BE2C (cell line): ENCODE measurements at regions not wholly inside any gene's neighbourhood (a gene's known extent, or its start where the extent isn't known, plus 50 kb on each side); places are given as distances from the start of the nearest gene placed in this dataset.

Experiments used
- DNase-seq: peaks from one replicate; pipeline ENCODE4 v3.0.0-alpha.2; 2020
- H3K27me3 ChIP-seq: fragments of 250-450 bp; sonication (Bioruptor Pico); 2 replicates; pipeline ENCODE4 v1.5.1; 2020; ENCODE audit warnings: mild to moderate bottlenecking
- H3K36me3 ChIP-seq: fragments of 250-450 bp; sonication (Bioruptor Pico); 2 replicates; pipeline ENCODE4 v1.5.1; 2020; ENCODE audit warnings: mild to moderate bottlenecking
- H3K4me1 ChIP-seq: fragments of 250-450 bp; sonication (Bioruptor Pico); 2 replicates; pipeline ENCODE4 v1.5.1; 2020
- H3K4me3 ChIP-seq: 2 replicates; pipeline ENCODE4 v1.5.1; 2011; ENCODE audit warnings: low read depth, low read length
- H3K9me3 ChIP-seq: fragments of 250-450 bp; sonication (Bioruptor Pico); 2 replicates; pipeline ENCODE4 v1.5.1; 2020
- TF ChIP-seq, protein P1 (sequence below): IDR thresholded peaks from 2 replicates; pipeline ENCODE4 v1.5.1; 2012; ENCODE audit warnings: mild to moderate bottlenecking, low read depth, low read length

DNA sequence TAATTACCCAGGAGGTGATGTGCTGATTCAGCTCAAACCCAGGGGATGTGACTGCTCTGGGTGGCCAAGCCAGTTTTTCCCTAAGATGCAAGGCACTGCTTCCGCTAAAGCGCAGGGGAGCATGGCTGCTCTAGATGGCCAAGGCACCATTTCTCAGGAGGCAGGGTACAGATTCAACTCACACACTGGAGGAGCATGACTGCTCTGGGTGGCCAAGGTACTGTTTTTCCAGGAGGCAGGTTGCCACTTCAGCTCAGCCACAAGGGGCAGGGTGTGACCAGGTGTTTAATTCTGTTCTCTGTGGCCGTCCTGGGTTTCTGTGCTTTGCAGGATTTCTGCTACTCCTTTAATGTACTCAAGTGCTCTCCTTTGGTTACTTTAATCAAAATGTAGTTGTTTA lies 659.3 kb upstream of the ARRDC4 start:
- Histone ChIP-seq H3K4me3 (no peak overlapping the region), H3K36me3 (no peaks in the 10 kb centered on the region), H3K27me3 (no peaks in the 10 kb centered on the region), H3K4me1 (no peaks in the 10 kb centered on the region), H3K9me3 (peaks cover 5% of the 10 kb centered on the region; the same call in 1 of the 2 replicates)
- TF ChIP-seq, protein P1, sequence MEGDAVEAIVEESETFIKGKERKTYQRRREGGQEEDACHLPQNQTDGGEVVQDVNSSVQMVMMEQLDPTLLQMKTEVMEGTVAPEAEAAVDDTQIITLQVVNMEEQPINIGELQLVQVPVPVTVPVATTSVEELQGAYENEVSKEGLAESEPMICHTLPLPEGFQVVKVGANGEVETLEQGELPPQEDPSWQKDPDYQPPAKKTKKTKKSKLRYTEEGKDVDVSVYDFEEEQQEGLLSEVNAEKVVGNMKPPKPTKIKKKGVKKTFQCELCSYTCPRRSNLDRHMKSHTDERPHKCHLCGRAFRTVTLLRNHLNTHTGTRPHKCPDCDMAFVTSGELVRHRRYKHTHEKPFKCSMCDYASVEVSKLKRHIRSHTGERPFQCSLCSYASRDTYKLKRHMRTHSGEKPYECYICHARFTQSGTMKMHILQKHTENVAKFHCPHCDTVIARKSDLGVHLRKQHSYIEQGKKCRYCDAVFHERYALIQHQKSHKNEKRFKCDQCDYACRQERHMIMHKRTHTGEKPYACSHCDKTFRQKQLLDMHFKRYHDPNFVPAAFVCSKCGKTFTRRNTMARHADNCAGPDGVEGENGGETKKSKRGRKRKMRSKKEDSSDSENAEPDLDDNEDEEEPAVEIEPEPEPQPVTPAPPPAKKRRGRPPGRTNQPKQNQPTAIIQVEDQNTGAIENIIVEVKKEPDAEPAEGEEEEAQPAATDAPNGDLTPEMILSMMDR, result no peak
- DNase-seq, result no peak

DNA sequence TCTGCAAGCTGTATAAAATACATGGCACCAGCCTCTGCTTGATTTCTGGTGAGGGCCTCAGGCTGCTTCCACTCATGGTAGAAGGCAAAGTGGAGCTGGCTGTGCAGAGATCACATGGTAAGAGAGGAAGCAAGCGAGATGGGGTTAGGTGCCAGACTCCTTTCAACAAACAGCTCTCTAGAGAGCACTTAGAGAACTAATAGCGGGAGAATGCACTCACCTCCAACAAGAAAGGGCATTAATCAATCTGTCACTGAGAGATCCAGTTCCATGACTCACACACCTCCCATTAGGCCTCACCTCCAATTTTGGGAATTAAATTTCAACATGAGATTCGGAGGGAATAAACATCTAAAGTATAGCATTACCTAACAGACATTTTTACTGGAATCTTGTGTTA lies 644.1 kb upstream of the ARRDC4 start:
- TF ChIP-seq, protein P1, result no peak
- H3K9me3 ChIP-seq, result no peaks in the 10 kb centered on the region
- no peak overlapping the region for H3K4me3 ChIP-seq
- H3K36me3 ChIP-seq, result no peaks in the 10 kb centered on the region
- DNase-seq, result no peak
- no peaks in the 10 kb centered on the region for H3K27me3 ChIP-seq
- no peaks in the 10 kb centered on the region for H3K4me1 ChIP-seq

DNA sequence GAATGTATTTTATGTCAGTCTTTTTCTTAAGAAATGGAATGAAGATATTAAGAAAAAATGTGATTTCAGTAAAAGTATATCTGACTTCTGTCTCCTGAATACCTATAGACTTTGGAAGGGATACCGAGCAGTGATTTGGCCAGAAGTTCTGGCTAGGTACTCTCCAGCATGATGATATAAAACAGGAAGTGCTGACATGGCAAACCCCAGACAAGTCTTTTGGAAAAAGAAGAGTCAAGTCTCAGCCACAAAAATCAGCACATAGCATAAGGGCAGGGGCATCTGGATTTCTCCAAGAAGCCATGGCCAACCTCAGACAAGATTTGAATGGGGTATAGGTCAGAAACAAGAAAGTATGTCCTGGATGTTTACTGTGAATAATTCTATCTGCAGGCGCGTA lies 643.3 kb upstream of the ARRDC4 start:
- TF ChIP-seq, protein P1, result no peak
- no peaks in the 10 kb centered on the region for H3K36me3 ChIP-seq
- H3K4me1 ChIP-seq, result no peaks in the 10 kb centered on the region
- H3K9me3 ChIP-seq, result no peaks in the 10 kb centered on the region
- no peaks in the 10 kb centered on the region for H3K27me3 ChIP-seq
- no peak overlapping the region for H3K4me3 ChIP-seq
- DNase-seq, result no peak

DNA sequence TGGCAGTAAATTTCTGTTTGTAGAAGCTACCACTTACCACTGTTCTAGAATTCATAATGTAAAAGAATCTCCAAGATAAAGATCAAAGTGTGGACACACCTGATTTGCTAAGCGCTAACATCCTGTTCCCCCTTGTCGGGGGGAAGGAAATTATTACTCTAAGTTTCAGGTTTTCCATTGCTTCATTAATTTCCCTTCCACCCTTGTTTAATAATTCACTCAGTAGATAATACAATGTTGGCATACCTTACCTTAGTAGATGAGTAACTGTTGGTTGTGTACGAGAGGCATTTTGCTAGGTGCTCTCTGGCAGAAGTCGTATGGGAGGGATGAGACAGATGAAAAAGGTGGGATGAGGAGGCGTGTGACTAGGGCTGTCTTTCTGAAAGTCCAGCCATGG lies 641.2 kb upstream of the ARRDC4 start:
- no peak for DNase-seq

DNA sequence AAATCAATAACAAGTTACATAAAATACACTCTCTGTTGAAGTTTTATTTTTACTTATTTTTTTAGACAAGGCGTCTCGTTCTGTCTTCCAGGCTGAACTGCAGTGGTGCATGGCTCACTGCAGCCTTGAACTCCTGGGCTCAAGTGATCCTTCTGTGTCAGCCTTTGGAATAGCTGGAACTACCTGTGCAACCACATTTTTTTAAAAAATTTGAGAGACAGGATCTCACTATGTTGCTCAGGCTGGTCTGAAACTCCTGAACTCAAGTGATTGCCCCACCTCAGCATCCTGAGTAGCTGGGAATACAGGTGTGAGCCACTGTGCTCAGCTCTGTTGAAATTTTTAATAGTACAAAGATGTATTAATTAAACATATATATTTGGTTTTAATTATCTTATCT lies 614.3 kb upstream of the ARRDC4 start:
- H3K4me3 ChIP-seq, result no peak overlapping the region
- no peak for DNase-seq
- H3K9me3 ChIP-seq, result no peaks in the 10 kb centered on the region
- TF ChIP-seq, protein P1, result no peak
- H3K36me3 ChIP-seq, result no peaks in the 10 kb centered on the region
- H3K27me3 ChIP-seq, result no peaks in the 10 kb centered on the region
- no peaks in the 10 kb centered on the region for H3K4me1 ChIP-seq

More for the DNA sequence above, 641.2 kb upstream of the ARRDC4 start:
- TF ChIP-seq, protein P1, result no peak
- Histone ChIP-seq H3K4me3 (no peak overlapping the region), H3K9me3 (no peaks in the 10 kb centered on the region), H3K27me3 (no peaks in the 10 kb centered on the region), H3K4me1 (no peaks in the 10 kb centered on the region), H3K36me3 (no peaks in the 10 kb centered on the region)

DNA sequence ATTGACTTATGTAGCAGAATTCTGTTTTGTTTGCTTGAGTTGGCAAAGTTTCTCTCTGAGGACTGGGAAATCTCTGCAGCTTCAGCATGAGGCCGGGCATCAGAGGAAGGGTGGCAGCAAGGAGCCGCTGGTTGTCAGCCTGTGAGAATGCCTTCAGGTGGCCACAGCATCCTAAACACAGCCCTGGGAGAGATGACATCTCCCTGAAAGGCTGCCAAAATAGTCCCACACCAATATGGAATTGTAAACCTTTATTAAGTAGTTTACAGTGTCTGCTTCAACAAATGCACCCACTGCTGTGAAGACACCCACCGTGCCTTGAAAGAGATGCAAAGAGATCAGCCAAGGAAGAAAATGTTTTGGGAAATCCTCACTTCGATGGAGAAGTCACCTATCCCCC lies 609.7 kb upstream of the ARRDC4 start:
- H3K36me3 ChIP-seq, result no peaks in the 10 kb centered on the region
- no peak for DNase-seq
- H3K4me1 ChIP-seq, result no peaks in the 10 kb centered on the region
- TF ChIP-seq, protein P1, result no peak
- H3K9me3 ChIP-seq, result no peaks in the 10 kb centered on the region
- H3K4me3 ChIP-seq, result no peak overlapping the region
- H3K27me3 ChIP-seq, result no peaks in the 10 kb centered on the region
